ENCODE measurements at regions not wholly inside any gene's neighbourhood (a gene's known extent, or its start where the extent isn't known, plus 50 kb on each side); places are given as distances from the start of the nearest gene placed in this dataset.

- H3K27ac ChIP-seq: no peak overlapping the region
- no peaks in the 10 kb centered on the region for H3K9me3 ChIP-seq (ENCODE audit: severe bottlenecking)
- no peak overlapping the region for H3K4me3 ChIP-seq (ENCODE audit: low read depth, low read length)
- H3K36me3 ChIP-seq: no peaks in the 10 kb centered on the region
- no peaks in the 10 kb centered on the region for H3K27me3 ChIP-seq (ENCODE audit: insufficient read depth, low read depth, severe bottlenecking)
- TF ChIP-seq CTCF (IDR thresholded peaks at IDR 0.05; ENCODE audit: low read depth, low read length): no peak
- no peak for DNase-seq
These were observed 258.1 kb upstream of the IRX3 start for GRCh38 chr16:54544553-54545180.

GRCh38 chr16:54542805-54543505 lies 256.4 kb upstream of the IRX3 start:
- DNase-seq: no peak
- H3K9me3 ChIP-seq (ENCODE audit: severe bottlenecking): no peaks in the 10 kb centered on the region
- H3K27ac ChIP-seq: no peak overlapping the region
- no peaks in the 10 kb centered on the region for H3K27me3 ChIP-seq (ENCODE audit: insufficient read depth, low read depth, severe bottlenecking)
- no peaks in the 10 kb centered on the region for H3K36me3 ChIP-seq
- TF ChIP-seq CTCF (IDR thresholded peaks at IDR 0.05; ENCODE audit: low read depth, low read length): no peak
- no peak overlapping the region for H3K4me3 ChIP-seq (ENCODE audit: low read depth, low read length)

- Histone ChIP-seq H3K36me3 (no peaks in the 10 kb centered on the region), H3K27me3 (ENCODE audit: insufficient read depth, low read depth, severe bottlenecking) (no peaks in the 10 kb centered on the region), H3K9me3 (ENCODE audit: severe bottlenecking) (no peaks in the 10 kb centered on the region), H3K4me3 (ENCODE audit: low read depth, low read length) (no peak overlapping the region), H3K27ac (no peak overlapping the region)
- TF ChIP-seq CTCF (IDR thresholded peaks at IDR 0.05; ENCODE audit: low read depth, low read length): no peak
- DNase-seq: no peak
These were observed 254.1 kb upstream of the IRX3 start for GRCh38 chr16:54540525-54541180.

- Histone ChIP-seq H3K27ac (no peak overlapping the region), H3K27me3 (ENCODE audit: insufficient read depth, low read depth, severe bottlenecking) (no peaks in the 10 kb centered on the region), H3K9me3 (ENCODE audit: severe bottlenecking) (no peaks in the 10 kb centered on the region), H3K4me3 (ENCODE audit: low read depth, low read length) (no peak overlapping the region), H3K36me3 (no peaks in the 10 kb centered on the region)
- no peak for DNase-seq
- TF ChIP-seq CTCF (IDR thresholded peaks at IDR 0.05; ENCODE audit: low read depth, low read length): no peak
These were observed 251.7 kb upstream of the IRX3 start for GRCh38 chr16:54538276-54538675.

- Histone ChIP-seq H3K4me3 (ENCODE audit: low read depth, low read length) (no peak overlapping the region), H3K9me3 (ENCODE audit: severe bottlenecking) (no peaks in the 10 kb centered on the region), H3K27me3 (ENCODE audit: insufficient read depth, low read depth, severe bottlenecking) (no peaks in the 10 kb centered on the region), H3K27ac (no peak overlapping the region), H3K36me3 (no peaks in the 10 kb centered on the region)
- DNase-seq: no peak
- TF ChIP-seq CTCF (IDR thresholded peaks at IDR 0.05; ENCODE audit: low read depth, low read length): no peak
These were observed 247.4 kb upstream of the IRX3 start for GRCh38 chr16:54533856-54534490.
